DND-41 (cell line): ENCODE measurements at regions not wholly inside any gene's neighbourhood (a gene's known extent, or its start where the extent isn't known, plus 50 kb on each side); places are given as distances from the start of the nearest gene placed in this dataset.
"Not testable (repeated sequence)": the region's sequence is repeated elsewhere in the genome, so short reads cannot be mapped to it uniquely, and the experiment has no call there.

Experiments
- ATAC-seq: fragments of 200-7000 bp; cut with Tn5 transposase; 3 replicates; pipeline ENCODE4 v1.9.1; 2021; ENCODE audit warnings: low read depth; ENCODE audit not compliant: insufficient read depth
- DNase-seq: peaks from one replicate; pipeline ENCODE4 v3.0.0-alpha.2; 2020
- H2AFZ ChIP-seq: 2 replicates; pipeline ENCODE4 v1.6.0; 2012; ENCODE audit warnings: low read depth, low read length
- H3K27ac ChIP-seq: 2 replicates; pipeline ENCODE4 v1.5.1; 2012; ENCODE audit warnings: low read length, inconsistent platforms
- H3K27me3 ChIP-seq: fragments of 200-600 bp; sonication (generic); 2 replicates; pipeline ENCODE4 v1.6.0; 2012; ENCODE audit warnings: low read length, mild to moderate bottlenecking, inconsistent platforms; ENCODE audit not compliant: insufficient read depth, poor library complexity
- H3K36me3 ChIP-seq: 2 replicates; pipeline ENCODE4 v1.5.1; 2012; ENCODE audit warnings: low read length, inconsistent platforms; ENCODE audit not compliant: insufficient read depth
- H3K4me1 ChIP-seq: 2 replicates; pipeline ENCODE4 v1.5.1; 2012; ENCODE audit warnings: mild to moderate bottlenecking, low read length; ENCODE audit not compliant: insufficient read depth
- H3K4me2 ChIP-seq: 2 replicates; pipeline ENCODE4 v1.6.0; 2012; ENCODE audit warnings: mild to moderate bottlenecking, moderate library complexity, low read length, inconsistent platforms; ENCODE audit not compliant: insufficient read depth
- H3K4me3 ChIP-seq, 2 experiments: fragments of 200-600 bp in 1 of 2; shearing (Covaris generic) in 1 of 2; 2 replicates each; pipeline ENCODE4 v1.5.1; 2012 to 2016; ENCODE audit warnings: inconsistent platforms in 2 of 2, low read length in 2 of 2, mild to moderate bottlenecking in 2 of 2, low read depth in 1 of 2, moderate library complexity in 1 of 2
- H3K79me2 ChIP-seq: 2 replicates; pipeline ENCODE4 v1.6.0; 2012; ENCODE audit warnings: low read length, inconsistent platforms; ENCODE audit not compliant: insufficient read depth
- H3K9ac ChIP-seq: 2 replicates; pipeline ENCODE4 v1.6.0; 2012; ENCODE audit warnings: low read depth, mild to moderate bottlenecking, inconsistent platforms, low read length, moderate library complexity
- H3K9me3 ChIP-seq: 2 replicates; pipeline ENCODE4 v1.5.1; 2012; ENCODE audit warnings: low read length, moderate library complexity, mild to moderate bottlenecking, inconsistent platforms; ENCODE audit not compliant: insufficient read depth, severe bottlenecking
- H4K20me1 ChIP-seq: 2 replicates; pipeline ENCODE4 v1.6.0; 2012; ENCODE audit warnings: low read length; ENCODE audit not compliant: insufficient read depth
- EZH2 ChIP-seq: IDR thresholded peaks from 3 replicates; pipeline ENCODE4 v1.6.1; 2012; ENCODE audit warnings: borderline replicate concordance, low read depth, mild to moderate bottlenecking, moderate library complexity, low read length, inconsistent platforms; ENCODE audit not compliant: severe bottlenecking
- TF ChIP-seq, protein P1 (sequence below): IDR thresholded peaks from 2 replicates; pipeline ENCODE4 v1.5.1; 2012; ENCODE audit warnings: borderline replicate concordance, low read length, moderate library complexity, mild to moderate bottlenecking; ENCODE audit not compliant: poor library complexity, severe bottlenecking; ENCODE audit errors: extremely low read depth

DNA sequence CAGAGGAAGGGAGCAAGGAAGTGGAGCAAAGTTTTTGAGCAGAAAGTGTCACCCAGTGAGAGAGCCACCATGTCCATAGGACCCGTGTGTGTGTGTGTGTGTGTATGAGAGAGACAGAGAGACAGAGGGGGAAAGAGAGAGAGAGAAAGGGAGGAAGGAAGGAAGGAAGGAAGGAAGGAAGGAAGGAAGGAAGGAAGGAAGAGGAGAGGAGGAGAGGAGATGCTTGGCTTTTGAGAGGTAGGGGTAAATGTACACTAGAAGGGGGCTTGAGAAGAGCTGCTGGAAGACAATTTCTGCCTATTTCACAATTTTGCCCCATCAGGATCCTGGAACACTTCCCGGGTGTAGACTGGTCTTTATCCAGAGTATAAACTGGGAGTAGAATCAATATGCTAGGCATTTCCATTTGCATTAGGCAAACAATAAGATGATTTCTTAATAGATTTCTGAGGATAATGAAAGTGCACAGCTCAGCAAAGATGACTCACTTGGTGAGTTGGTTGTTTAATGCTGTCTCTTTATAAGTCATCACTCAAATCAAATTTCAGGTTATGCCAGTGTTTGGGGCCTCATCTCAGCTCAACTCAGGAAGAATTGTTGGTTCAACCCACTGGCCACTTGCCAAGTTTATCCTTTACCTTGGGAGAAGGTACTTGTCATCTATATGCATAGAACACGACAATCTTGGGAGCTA, 70.0 kb upstream of the FAM13C start:
- Histone ChIP-seq H3K27me3 (no peaks in the 10 kb centered on the region), H2AFZ (no peak overlapping the region), H4K20me1 (no peaks in the 10 kb centered on the region), H3K9ac (no peak overlapping the region), H3K36me3 (no peaks in the 10 kb centered on the region), H3K4me3 (no peak overlapping the region), H3K4me2 (no peak overlapping the region), H3K9me3 (peaks cover 3% of the 10 kb centered on the region), H3K79me2 (no peaks in the 10 kb centered on the region), H3K27ac (no peak overlapping the region), H3K4me1 (no peaks in the 10 kb centered on the region)
- no peak for DNase-seq
- no peak for TF ChIP-seq EZH2
- TF ChIP-seq, protein P1, sequence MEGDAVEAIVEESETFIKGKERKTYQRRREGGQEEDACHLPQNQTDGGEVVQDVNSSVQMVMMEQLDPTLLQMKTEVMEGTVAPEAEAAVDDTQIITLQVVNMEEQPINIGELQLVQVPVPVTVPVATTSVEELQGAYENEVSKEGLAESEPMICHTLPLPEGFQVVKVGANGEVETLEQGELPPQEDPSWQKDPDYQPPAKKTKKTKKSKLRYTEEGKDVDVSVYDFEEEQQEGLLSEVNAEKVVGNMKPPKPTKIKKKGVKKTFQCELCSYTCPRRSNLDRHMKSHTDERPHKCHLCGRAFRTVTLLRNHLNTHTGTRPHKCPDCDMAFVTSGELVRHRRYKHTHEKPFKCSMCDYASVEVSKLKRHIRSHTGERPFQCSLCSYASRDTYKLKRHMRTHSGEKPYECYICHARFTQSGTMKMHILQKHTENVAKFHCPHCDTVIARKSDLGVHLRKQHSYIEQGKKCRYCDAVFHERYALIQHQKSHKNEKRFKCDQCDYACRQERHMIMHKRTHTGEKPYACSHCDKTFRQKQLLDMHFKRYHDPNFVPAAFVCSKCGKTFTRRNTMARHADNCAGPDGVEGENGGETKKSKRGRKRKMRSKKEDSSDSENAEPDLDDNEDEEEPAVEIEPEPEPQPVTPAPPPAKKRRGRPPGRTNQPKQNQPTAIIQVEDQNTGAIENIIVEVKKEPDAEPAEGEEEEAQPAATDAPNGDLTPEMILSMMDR = no peak
- no peak for ATAC-seq

DNA sequence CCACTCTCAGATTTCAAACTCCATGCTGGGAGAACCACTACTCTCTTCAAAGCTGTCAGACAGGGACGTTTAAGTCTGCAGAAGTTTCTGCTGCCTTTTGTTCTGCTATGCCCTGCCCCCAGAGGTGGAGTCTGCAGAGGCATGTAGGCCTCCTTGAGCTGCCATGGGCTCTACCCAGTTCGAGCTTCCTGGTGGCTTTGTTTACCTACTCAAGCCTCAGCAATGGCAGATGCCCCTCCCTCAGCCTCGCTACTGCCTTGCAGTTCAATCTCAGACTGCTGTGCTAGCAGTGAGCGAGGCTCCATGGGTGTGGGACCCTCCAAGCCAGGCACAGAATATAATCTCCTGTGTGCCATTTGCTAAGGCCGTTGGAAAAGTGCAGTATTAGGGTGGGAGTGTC, 51.4 kb upstream of the FAM13C start:
- not testable (repeated sequence) for H3K9ac ChIP-seq, H3K36me3 ChIP-seq, H3K27me3 ChIP-seq, H3K79me2 ChIP-seq, H3K9me3 ChIP-seq, H3K4me2 ChIP-seq, H3K4me1 ChIP-seq, H3K27ac ChIP-seq, H3K4me3 ChIP-seq, DNase-seq, H2AFZ ChIP-seq, H4K20me1 ChIP-seq, ATAC-seq
